Activated CD4-positive, alpha-beta T cell treated with anti-CD3 and anti-CD28 coated beads for 36 hours (primary cell): ENCODE measurements at regions not wholly inside any gene's neighbourhood (a gene's known extent, or its start where the extent isn't known, plus 50 kb on each side); places are given as distances from the start of the nearest gene placed in this dataset.
"Not testable (repeated sequence)": the region's sequence is repeated elsewhere in the genome, so short reads cannot be mapped to it uniquely, and the experiment has no call there.

ENCODE experiments used
- ATAC-seq: fragments of 200-7000 bp; cut with Tn5 transposase; one replicate; pipeline ENCODE4 v1.10.0; 2021; ENCODE audit warnings: mild to moderate bottlenecking, moderate library complexity
- CTCF ChIA-PET: fragments of 350-600 bp; sonication (Branson Sonifier 250); formaldehyde crosslinking; loops from one replicate; lab custom pipeline; 2021; ENCODE audit warnings: antibody characterized with exemption; lab: Charles Lee
- POLR2A ChIA-PET: fragments of 350-600 bp; sonication (Branson Sonifier 250); formaldehyde crosslinking; loops from one replicate; lab custom pipeline; 2021; ENCODE audit warnings: antibody characterized with exemption, inconsistent platforms; lab: Charles Lee
- DNase-seq: peaks from one replicate; pipeline ENCODE4 v3.0.0-alpha.2; 2020
- H3K27ac Mint-ChIP-seq: one replicate; pipeline ENCODE4 v1.8.0; 2021; ENCODE audit warnings: mixed read lengths
- H3K27me3 Mint-ChIP-seq: one replicate; pipeline ENCODE4 v1.8.0; 2021; ENCODE audit warnings: mixed read lengths
- H3K36me3 Mint-ChIP-seq: one replicate; pipeline ENCODE4 v1.8.0; 2021; ENCODE audit warnings: low read depth, mixed read lengths
- H3K4me1 Mint-ChIP-seq: one replicate; pipeline ENCODE4 v1.8.0; 2021; ENCODE audit warnings: mixed read lengths
- H3K4me3 Mint-ChIP-seq: one replicate; pipeline ENCODE4 v1.8.0; 2021; ENCODE audit warnings: mild to moderate bottlenecking, moderate library complexity, mixed read lengths
- H3K9me3 Mint-ChIP-seq: one replicate; pipeline ENCODE4 v1.8.0; 2021; ENCODE audit warnings: low read depth, mixed read lengths
- intact Hi-C, 2 experiments: fragments of 100-400 bp; cut with DNase I in 1 of 2; cut with micrococcal nuclease in 1 of 2; formaldehyde crosslinking; loops; one replicate each; pipeline versions ENCODE4 v1.14.2 to v1.15.1; 2022 to 2024; cut with DNase I, micrococcal nuclease

DNA sequence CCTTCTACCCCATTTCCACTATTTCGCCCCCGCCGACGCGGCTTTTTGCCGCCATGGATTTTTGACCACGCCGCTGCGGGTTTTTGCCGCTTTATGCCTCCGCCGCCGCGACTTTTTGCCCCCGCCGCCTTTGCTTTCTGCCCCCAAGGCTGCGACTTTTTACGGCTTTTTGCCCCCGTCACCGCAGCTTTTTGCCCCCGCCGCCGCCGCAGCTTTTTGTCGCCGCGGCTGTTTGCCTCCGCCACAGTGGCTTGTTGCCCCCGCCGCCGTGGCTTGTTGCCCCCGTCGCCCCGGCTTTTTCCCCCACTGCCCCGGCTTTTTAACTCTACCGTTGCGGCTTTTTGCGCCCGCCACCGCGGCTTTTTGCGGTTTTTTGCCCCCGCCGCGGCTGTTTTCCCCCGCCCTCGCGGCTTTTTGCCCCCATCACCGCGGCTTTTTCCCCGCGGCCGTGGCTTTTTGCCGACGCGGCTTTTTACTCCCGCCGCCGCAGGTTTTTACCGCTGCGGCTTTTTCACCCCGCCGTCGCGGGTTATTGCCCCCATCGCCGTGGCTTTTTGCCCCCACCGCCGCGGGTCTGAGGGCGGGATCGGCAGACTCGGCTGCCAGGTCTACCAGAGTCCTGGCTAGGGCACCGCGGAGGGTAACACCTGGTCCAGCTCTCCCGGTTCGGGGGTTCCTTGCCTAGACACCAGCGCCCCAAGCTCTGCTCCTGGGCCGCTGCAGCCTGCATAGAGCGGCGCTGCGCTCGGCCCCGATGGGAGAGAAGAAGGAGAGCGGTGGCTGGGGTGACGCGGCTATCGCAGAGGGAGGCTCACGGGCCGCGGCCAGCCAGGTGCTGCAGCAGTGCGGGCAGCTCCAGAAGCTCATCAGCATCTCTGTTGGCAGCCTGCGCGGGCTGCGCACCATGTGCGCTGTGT is 562.7 kb upstream of the WSB1 start:
- no peak for DNase-seq
- Mint-ChIP-seq H3K27ac (no peak overlapping the region), H3K4me1 (no peaks in the 10 kb centered on the region), H3K9me3 (peaks cover 15% of the 10 kb centered on the region), H3K36me3 (peaks cover 7% of the 10 kb centered on the region), H3K27me3 (peaks cover 3% of the 10 kb centered on the region), H3K4me3 (no peak overlapping the region)
- intact Hi-C loops, result loop anchor here in 1 of 2 experiments (10.0 kb wide), 1 partner anchor 74 kb away; no protein-coding TSS in a partner anchor
- ATAC-seq, result no peak
- POLR2A ChIA-PET, result no interaction called here
- CTCF ChIA-PET, result no interaction called here

DNA sequence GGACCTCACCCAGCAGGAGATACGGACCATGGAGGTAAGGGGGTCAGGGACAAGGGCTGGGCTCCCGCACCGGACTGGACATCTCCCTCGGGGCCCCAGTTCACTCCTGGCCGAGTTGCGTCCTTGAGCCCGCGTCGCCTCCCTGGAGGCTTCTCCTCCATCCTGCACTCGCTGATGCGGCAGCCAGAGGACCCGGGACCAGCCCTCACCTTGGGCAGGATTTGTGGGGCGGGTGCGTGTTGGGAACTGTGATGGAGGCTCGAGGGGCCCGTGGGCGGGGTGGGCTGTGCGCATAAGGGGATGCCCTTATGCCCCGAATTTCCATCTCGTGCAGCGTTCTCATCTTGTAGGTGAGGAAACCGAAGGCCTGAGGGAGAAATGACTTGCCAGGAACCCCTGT is 562.0 kb upstream of the WSB1 start:
- POLR2A ChIA-PET, H3K27me3 Mint-ChIP-seq, ATAC-seq, H3K27ac Mint-ChIP-seq, H3K36me3 Mint-ChIP-seq, H3K4me3 Mint-ChIP-seq, DNase-seq, H3K4me1 Mint-ChIP-seq, CTCF ChIA-PET: not testable (repeated sequence)
- peaks cover 17% of the 10 kb centered on the region for H3K9me3 Mint-ChIP-seq
- intact Hi-C loops, result loop anchor here in 1 of 2 experiments (10.0 kb wide), 1 partner anchor 73 kb away; no protein-coding TSS in a partner anchor

DNA sequence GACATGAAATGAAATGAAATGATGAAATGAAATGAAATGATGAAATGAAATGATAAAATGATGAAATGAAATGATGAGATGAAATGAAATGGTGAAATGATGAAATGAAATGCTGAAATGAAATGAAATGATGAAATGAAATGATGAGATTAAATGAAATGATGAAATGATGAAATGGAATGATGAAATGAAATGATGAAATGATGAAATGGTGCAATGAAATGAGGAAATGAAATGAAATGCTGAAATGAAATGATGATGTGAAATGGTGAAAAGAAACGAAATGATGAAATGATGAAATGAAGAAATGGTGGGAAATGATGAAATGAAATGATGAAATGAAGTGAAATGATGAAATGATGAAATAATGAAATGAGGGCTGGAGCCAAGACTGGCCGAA is 559.1 kb upstream of the WSB1 start:
- not testable (repeated sequence) for DNase-seq, H3K27ac Mint-ChIP-seq

DNA sequence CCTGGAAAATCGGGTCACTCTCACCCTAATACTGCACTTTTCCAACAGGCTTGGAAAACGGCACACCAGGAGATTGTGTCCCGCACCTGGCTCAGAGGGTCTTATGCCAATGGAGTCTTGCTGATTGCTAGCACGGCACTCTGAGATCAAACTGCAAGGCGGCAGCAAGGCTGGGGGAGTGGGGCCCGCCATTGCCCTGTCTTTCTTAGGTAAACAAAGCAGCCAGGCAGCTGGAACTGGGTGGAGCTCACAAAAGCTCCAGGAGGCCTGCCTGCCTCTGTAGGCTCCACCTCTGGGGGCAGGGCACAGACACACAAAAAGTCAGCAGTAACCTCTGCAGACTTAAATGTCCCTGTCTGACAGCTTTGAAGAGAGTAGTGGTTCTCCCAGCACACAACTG is 557.9 kb upstream of the WSB1 start:
- CTCF ChIA-PET, POLR2A ChIA-PET, H3K27ac Mint-ChIP-seq, H3K4me1 Mint-ChIP-seq, H3K36me3 Mint-ChIP-seq, DNase-seq, H3K4me3 Mint-ChIP-seq, ATAC-seq, H3K27me3 Mint-ChIP-seq: not testable (repeated sequence)
- intact Hi-C loops, result loop anchor here in 1 of 2 experiments (10.0 kb wide), 1 partner anchor 69 kb away; no protein-coding TSS in a partner anchor
- H3K9me3 Mint-ChIP-seq, result peaks cover 28% of the 10 kb centered on the region

More for the DNA sequence above, 559.1 kb upstream of the WSB1 start:
- ATAC-seq, POLR2A ChIA-PET, H3K4me3 Mint-ChIP-seq, H3K36me3 Mint-ChIP-seq, CTCF ChIA-PET, H3K27me3 Mint-ChIP-seq, H3K4me1 Mint-ChIP-seq: not testable (repeated sequence)
- H3K9me3 Mint-ChIP-seq, result peaks cover 26% of the 10 kb centered on the region
- intact Hi-C loops, result loop anchor here in 1 of 2 experiments (10.0 kb wide), 1 partner anchor 70 kb away; no protein-coding TSS in a partner anchor

DNA sequence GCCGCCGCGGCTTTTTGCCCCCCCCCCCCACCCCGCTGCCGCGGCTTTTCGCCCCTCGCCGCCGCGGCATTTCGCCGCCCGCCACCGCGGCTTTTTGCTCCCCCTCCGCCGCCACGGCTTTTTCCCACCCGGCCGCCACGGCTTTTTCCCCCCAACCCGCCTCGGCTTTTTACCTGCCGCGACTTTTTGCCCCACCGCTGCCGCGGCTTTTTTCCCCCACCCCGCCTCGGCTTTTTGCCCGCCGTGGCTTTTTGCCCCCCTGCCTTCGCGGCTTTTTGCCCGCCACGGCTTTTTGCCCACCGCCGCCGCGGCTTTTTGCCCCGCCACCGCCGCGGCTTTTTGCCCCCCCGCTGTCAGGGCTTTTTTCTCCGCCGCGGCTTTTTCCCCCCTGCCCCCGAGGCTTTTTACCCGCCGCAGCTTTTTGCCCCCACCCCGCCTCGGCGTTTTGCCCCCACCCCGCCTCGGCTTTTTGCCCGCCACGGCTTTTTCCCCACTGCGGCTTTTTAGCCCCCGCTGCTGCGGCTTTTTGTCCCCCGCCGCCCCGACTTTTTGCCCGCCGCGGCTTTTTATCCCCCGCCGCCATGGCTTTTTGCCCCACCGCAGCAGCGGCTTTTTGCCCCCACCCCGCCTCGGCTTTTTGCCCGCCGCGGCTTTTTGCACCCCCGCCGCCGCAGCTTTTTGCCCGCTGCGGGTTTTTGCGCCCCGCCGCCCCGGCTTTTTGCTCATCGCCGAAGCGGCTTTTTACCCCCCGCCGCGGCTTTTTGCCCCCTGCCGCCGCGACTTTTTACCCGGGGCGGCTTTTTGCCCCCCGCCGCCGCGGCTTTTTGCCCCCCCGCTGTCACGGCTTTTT is 527.8 kb upstream of the WSB1 start:
- intact Hi-C loops, result loop anchor here in 1 of 2 experiments (10.0 kb wide), 1 partner anchor 111 kb away; no protein-coding TSS in a partner anchor
- ATAC-seq (no peak), DNase-seq (no peak)
- Mint-ChIP-seq H3K4me1 (no peaks in the 10 kb centered on the region), H3K9me3 (peaks cover 16% of the 10 kb centered on the region), H3K4me3 (no peak overlapping the region), H3K27ac (no peak overlapping the region), H3K36me3 (peaks cover 2% of the 10 kb centered on the region), H3K27me3 (peaks cover 7% of the 10 kb centered on the region)
- CTCF ChIA-PET, result no interaction called here
- POLR2A ChIA-PET, result no interaction called here

DNA sequence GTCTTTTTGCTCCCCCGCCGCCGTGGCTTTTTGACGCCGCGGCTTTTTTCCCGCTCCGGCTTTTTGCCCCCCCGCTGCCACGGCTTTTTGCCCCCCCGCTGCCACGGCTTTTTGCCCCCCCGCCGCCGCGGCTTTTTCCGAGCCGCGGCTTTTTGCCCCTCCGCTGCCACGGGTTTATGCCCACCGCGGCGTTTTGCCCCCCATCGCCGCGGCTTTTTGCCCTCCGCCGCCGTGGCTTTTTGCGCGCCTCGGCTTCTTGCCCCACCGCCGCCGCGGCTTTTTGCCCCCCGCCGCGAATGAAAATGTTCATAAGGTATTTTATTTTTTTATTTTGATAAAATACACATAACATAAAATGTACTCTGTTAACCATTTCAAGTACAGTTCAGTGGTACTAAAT is 527.2 kb upstream of the WSB1 start:
- intact Hi-C loops, result loop anchor here in 1 of 2 experiments (10.0 kb wide), 1 partner anchor 112 kb away; no protein-coding TSS in a partner anchor
- Mint-ChIP-seq H3K9me3 (peaks cover 16% of the 10 kb centered on the region), H3K27me3 (peaks cover 7% of the 10 kb centered on the region), H3K4me1 (no peaks in the 10 kb centered on the region), H3K36me3 (peaks cover 2% of the 10 kb centered on the region), H3K27ac (no peak overlapping the region), H3K4me3 (no peak overlapping the region)
- ATAC-seq (no peak), DNase-seq (no peak)
- CTCF ChIA-PET, result no interaction called here
- POLR2A ChIA-PET, result no interaction called here

DNA sequence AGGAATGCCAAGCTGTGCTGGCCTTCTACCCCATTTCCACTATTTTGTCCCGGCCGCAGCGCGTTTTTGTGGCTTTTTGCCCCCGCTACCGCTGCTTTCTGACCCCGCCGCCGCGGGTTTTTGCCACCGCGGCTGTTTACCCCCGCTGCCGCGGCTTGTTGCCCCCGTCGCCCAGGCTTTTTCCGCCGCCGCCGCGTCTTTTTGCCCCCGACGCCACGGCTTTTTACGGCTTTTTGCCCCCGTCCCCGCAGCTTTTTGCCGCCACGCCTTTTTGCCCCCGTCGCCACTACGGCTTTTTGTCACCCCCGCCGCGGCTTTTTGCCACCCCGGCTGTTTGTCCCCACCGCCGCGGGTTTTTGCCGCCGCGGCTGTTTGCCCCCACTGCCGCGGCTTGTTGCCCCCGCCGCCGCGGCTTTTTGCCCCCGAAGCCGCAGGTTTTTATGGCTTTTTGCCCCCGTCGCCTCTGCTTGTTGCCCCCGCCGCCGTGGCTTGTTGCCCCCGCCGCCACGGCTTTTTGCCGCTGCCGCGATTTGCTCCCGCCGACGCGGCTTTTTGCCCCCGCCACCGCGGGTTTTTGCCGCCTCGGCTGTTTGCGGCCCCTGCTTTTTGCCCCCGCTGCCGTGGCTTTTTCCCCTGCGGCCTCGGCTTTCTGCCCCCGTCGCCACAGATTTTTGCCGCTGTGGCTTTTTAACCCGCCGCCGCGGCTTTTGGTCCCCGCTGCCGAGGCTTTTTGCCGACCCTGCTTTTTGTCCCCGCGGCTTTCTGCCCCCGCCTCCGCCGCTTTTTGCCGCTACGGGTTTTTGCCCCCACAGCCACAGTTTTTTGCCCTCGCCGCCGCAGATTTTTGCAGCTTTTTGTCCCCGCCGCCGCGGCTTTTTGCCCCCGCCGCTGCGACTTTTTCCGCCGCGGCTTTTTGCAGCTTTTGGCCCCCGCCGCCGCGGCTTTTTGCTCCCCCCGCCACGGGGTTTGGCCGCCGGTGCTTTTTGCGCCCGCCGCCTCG is 520.4 kb upstream of the WSB1 start:
- H3K4me3 Mint-ChIP-seq, result no peak overlapping the region
- DNase-seq (no peak), ATAC-seq (no peak)
- H3K4me1 Mint-ChIP-seq, result no peaks in the 10 kb centered on the region
- peaks cover 5% of the 10 kb centered on the region for H3K9me3 Mint-ChIP-seq
- H3K36me3 Mint-ChIP-seq, result peaks cover 4% of the 10 kb centered on the region
- ChIA-PET POLR2A (no interaction called here), CTCF (interaction anchor here (0.7 kb wide), 1 partner anchor 279 kb away, joined by 3 read pairs; no protein-coding TSS in a partner anchor)
- H3K27me3 Mint-ChIP-seq, result peaks cover 4% of the 10 kb centered on the region
- H3K27ac Mint-ChIP-seq, result no peak overlapping the region
- intact Hi-C loops, result no loop called here

DNA sequence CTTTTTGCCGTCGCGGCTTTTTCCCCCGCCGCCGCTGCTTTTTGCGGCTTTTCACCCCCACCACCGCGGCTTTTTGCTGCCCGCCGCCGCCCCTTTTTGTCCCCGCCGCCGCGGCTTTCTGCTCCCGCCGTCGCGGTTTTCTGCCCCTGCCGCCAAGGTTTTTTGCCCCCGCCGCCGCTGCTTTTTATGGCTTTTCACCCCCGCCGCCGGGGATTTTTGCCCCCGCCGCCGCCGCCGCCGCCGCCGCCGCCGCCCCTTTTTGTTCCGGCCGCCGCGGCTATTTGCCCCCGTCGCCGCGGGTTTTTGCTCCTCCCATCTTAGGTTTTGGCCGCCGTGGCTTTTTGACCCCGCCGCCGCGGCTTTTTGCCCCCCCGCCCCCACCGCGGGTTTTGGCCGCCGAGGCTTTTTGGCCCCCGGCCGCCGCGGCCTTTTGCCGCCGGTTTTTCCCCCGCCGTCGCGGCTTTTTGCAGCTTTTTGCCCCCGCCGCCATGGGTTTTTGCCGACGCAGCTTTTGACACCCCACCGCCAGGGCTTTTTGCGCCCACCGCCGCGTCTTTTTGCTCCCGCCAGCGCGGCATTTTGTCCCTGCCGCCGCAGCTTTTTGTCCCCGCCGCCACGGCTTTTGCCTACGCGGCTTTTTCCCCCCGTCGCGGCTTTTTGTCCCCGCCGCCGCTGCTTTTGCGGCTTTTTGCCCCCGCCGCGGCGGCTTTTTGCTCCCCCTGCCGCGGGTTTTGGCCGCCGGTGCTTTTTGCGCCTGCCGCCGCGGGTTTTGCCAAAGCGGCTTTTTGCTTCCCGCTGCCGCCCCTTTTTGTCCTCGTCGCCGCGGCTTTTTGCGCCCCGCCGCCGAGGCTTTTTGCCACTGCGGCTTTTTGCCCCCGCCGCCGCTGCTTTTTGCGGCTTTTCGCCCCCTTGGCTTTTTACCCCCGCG is 519.4 kb upstream of the WSB1 start:
- H3K27ac Mint-ChIP-seq, result no peak overlapping the region
- H3K4me1 Mint-ChIP-seq, result no peaks in the 10 kb centered on the region
- DNase-seq, result no peak
- CTCF ChIA-PET, result no interaction called here
- H3K9me3 Mint-ChIP-seq, result peaks cover 4% of the 10 kb centered on the region
- POLR2A ChIA-PET, result no interaction called here
- peaks cover 4% of the 10 kb centered on the region for H3K36me3 Mint-ChIP-seq
- H3K4me3 Mint-ChIP-seq, result no peak overlapping the region
- intact Hi-C loops, result no loop called here
- H3K27me3 Mint-ChIP-seq, result peaks cover 4% of the 10 kb centered on the region
- no peak for ATAC-seq

DNA sequence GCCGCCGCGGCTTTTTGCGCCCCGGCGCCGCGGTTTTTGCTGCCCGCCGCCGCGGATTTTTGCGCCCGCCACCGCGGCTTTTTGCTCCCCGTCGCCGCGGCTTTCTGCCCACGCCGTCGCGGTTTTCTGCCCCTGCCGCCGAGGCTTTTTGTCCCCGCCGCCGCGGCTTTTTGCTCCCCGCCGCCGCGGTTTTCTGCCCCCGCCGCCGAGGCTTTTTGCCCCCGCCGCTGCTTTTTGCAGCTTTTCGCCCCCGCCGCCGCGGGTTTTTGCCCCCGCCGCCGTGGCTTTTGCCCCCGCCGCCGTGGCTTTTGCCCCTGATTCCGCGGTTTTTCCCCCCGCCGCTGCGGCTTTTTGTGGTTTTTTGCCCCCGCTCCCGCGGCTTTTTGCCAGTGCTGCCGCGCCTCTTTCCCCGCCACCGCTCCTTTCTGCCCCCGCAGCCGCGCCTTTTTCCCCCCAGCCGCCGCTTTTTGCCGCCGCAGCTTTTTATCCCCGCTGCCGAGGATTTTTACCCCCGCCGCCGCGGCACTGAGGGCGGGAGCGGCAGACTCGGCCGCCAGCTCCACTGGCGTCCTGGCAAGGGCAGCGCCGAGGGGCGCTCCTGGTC is 518.6 kb upstream of the WSB1 start:
- Mint-ChIP-seq H3K9me3 (peaks cover 4% of the 10 kb centered on the region), H3K27ac (no peak overlapping the region), H3K27me3 (peaks cover 4% of the 10 kb centered on the region), H3K36me3 (peaks cover 4% of the 10 kb centered on the region), H3K4me3 (no peak overlapping the region), H3K4me1 (no peaks in the 10 kb centered on the region)
- CTCF ChIA-PET, result no interaction called here
- intact Hi-C loops, result no loop called here
- POLR2A ChIA-PET, result no interaction called here
- DNase-seq (no peak), ATAC-seq (no peak)
